ENCODE measurements at regions not wholly inside any gene's neighbourhood (a gene's known extent, or its start where the extent isn't known, plus 50 kb on each side); places are given as distances from the start of the nearest gene placed in this dataset.

GRCh38 chr19:33977756-33978685, 181.4 kb downstream of the KCTD15 start:
- no peak for TF ChIP-seq CTCF (conservative IDR thresholded peaks at IDR 0.05)
- TF ChIP-seq ZFX (IDR thresholded peaks at IDR 0.05), result no peak
